ENCODE measurements at regions not wholly inside any gene's neighbourhood (a gene's known extent, or its start where the extent isn't known, plus 50 kb on each side); places are given as distances from the start of the nearest gene placed in this dataset.

DNA sequence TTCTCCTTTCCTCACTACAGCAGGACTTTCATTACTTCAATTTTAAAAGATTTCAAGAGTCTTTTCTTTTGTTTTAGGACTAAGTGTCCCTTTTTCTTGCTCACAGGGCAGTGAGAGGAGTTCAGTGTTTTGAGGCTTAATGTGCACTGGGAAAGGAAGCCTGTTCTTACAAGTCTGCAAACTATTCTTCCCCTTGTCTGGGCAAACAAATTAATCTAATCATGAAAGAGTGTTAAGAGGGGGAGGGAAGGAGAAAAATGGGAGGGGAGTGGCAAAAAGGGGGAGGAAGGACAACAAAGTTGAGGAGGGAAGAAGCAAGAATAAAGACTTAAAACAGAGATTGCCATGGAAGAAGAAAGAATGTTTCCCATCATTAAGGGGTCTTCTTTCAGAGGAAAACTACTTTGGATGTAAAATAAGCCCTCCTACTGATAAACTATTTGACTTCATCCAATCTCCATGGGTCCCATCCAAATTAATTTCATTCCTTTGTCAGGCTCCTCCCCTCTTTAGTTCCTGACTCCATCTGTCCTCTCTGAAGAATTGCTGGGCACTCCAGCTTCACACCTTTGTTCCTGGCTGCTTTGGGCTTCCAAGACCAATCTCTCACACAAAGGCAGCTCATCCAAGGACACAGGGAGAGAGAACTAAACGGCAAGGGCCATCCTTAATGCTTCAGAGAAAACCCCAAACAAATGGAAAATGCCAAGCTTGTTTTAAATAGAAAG, 244.5 kb downstream of the TPBG start:
- intact Hi-C loops (cut with DNase I) = no loop called here
- H3K27me3 ChIP-seq = no peaks in the 10 kb centered on the region
- no peaks in the 10 kb centered on the region for H3K36me3 ChIP-seq
- H3K27ac ChIP-seq = no peak overlapping the region
- H3K9me3 ChIP-seq = no peaks in the 10 kb centered on the region
- H3K4me3 ChIP-seq = no peak overlapping the region
- H3K4me1 ChIP-seq = no peaks in the 10 kb centered on the region
- no peak for TF ChIP-seq POLR2A (IDR thresholded peaks at IDR 0.05)
- TF ChIP-seq, protein P1, sequence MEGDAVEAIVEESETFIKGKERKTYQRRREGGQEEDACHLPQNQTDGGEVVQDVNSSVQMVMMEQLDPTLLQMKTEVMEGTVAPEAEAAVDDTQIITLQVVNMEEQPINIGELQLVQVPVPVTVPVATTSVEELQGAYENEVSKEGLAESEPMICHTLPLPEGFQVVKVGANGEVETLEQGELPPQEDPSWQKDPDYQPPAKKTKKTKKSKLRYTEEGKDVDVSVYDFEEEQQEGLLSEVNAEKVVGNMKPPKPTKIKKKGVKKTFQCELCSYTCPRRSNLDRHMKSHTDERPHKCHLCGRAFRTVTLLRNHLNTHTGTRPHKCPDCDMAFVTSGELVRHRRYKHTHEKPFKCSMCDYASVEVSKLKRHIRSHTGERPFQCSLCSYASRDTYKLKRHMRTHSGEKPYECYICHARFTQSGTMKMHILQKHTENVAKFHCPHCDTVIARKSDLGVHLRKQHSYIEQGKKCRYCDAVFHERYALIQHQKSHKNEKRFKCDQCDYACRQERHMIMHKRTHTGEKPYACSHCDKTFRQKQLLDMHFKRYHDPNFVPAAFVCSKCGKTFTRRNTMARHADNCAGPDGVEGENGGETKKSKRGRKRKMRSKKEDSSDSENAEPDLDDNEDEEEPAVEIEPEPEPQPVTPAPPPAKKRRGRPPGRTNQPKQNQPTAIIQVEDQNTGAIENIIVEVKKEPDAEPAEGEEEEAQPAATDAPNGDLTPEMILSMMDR (IDR thresholded peaks at IDR 0.05) = no peak
- 7% methylated on average over 1 of the region's 1 CpG for WGBS (ENCODE audit: insufficient coverage, low coverage, low lambda C conversion rate, missing lambda C conversion rate)
- ATAC-seq (no peak), DNase-seq (no peak)

DNA sequence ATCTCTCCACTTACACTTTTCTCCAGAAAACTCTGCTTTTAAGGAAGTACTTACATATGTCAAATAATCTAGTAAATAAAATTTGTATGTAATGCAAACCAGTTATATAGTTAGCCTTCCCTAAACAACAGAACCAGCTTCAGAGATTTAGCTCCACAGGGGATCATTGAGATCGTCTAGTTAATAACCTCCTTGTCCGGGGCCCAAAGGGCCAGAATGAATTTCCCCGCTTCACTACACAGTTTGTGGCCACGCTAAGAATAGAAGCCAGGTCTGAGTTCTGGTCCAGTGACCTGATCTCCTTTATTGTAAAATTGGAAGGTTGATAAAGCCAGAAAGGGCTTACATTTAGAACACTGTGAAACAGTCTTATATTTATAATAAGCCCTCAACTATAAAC, 245.2 kb downstream of the TPBG start:
- Histone ChIP-seq H3K27ac (no peak overlapping the region), H3K4me3 (no peak overlapping the region), H3K9me3 (no peaks in the 10 kb centered on the region), H3K4me1 (no peaks in the 10 kb centered on the region), H3K36me3 (no peaks in the 10 kb centered on the region), H3K27me3 (no peaks in the 10 kb centered on the region)
- no peak for ATAC-seq
- DNase-seq = no peak
- intact Hi-C loops (cut with DNase I) = no loop called here
- 58% methylated on average over 3 of the region's 4 CpGs for WGBS (ENCODE audit: insufficient coverage, low coverage, low lambda C conversion rate, missing lambda C conversion rate)
- TF ChIP-seq, protein P1 (IDR thresholded peaks at IDR 0.05) = no peak
- TF ChIP-seq POLR2A (IDR thresholded peaks at IDR 0.05) = no peak

DNA sequence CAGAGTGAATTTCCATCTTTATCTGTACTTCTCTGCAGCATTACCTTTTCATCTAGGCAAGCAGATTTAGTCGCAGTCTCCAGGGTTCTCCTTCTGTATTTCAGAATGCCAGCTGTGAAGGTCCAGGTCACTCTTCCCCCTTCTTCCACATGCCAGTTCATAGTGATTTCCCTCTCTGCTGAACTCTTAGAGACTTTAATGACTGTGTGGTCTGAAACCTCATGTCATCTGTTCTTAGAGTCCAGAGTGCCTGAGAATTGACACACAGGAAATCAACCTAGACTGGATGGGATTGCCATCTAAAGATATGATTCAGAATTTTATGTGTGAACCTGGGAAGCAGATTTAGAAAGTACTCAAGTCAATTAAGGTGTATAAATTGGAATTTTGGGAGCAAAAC, 248.1 kb downstream of the TPBG start:
- Histone ChIP-seq H3K4me3 (no peak overlapping the region), H3K4me1 (no peaks in the 10 kb centered on the region), H3K27ac (no peak overlapping the region), H3K27me3 (no peaks in the 10 kb centered on the region), H3K9me3 (no peaks in the 10 kb centered on the region), H3K36me3 (no peaks in the 10 kb centered on the region)
- WGBS (ENCODE audit: insufficient coverage, low coverage, low lambda C conversion rate, missing lambda C conversion rate) = 44% methylated on average over 1 of the region's 1 CpG
- TF ChIP-seq POLR2A (IDR thresholded peaks at IDR 0.05) = no peak
- TF ChIP-seq, protein P1 (IDR thresholded peaks at IDR 0.05) = no peak
- intact Hi-C loops (cut with DNase I) = no loop called here
- no peak for DNase-seq
- ATAC-seq = no peak

DNA sequence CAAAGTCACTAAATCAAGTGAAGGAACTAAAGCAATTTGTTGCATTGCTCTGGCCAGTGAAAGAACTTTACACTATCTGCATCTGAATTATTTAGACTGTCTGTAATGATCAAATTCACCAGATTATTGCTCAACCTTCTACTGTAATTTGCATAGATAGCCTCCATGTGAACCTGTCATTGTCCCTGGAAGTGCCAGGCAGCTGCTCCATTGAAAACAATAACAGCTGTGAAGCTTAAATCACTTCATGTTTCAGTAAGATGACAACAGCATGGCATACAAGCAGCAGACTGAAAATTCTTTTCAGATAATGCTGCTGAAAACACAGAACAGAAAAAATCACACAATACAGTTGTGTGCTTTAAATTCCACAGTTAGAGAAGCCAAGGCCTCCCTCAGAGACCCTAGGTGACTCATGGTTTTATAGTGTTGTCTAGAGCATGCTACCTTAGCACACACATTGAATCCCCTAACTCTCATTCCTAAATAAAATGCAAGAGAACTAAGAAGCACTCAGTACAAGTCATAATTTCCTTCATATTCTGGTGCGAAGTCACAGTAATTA, 248.9 kb downstream of the TPBG start:
- no peaks in the 10 kb centered on the region for H3K36me3 ChIP-seq
- no peak overlapping the region for H3K27ac ChIP-seq
- H3K9me3 ChIP-seq = no peaks in the 10 kb centered on the region
- DNase-seq = no peak
- no peak for ATAC-seq
- H3K4me1 ChIP-seq = no peaks in the 10 kb centered on the region
- intact Hi-C loops (cut with DNase I) = no loop called here
- WGBS (ENCODE audit: insufficient coverage, low coverage, low lambda C conversion rate, missing lambda C conversion rate) = 80% methylated on average over 1 of the region's 1 CpG
- no peaks in the 10 kb centered on the region for H3K27me3 ChIP-seq
- TF ChIP-seq, protein P1 (IDR thresholded peaks at IDR 0.05) = no peak
- TF ChIP-seq POLR2A (IDR thresholded peaks at IDR 0.05) = no peak
- no peak overlapping the region for H3K4me3 ChIP-seq

Data from right lobe of liver (tissue), 6 donors.